ENCODE measurements at regions not wholly inside any gene's neighbourhood (a gene's known extent, or its start where the extent isn't known, plus 50 kb on each side); places are given as distances from the start of the nearest gene placed in this dataset.

DNA sequence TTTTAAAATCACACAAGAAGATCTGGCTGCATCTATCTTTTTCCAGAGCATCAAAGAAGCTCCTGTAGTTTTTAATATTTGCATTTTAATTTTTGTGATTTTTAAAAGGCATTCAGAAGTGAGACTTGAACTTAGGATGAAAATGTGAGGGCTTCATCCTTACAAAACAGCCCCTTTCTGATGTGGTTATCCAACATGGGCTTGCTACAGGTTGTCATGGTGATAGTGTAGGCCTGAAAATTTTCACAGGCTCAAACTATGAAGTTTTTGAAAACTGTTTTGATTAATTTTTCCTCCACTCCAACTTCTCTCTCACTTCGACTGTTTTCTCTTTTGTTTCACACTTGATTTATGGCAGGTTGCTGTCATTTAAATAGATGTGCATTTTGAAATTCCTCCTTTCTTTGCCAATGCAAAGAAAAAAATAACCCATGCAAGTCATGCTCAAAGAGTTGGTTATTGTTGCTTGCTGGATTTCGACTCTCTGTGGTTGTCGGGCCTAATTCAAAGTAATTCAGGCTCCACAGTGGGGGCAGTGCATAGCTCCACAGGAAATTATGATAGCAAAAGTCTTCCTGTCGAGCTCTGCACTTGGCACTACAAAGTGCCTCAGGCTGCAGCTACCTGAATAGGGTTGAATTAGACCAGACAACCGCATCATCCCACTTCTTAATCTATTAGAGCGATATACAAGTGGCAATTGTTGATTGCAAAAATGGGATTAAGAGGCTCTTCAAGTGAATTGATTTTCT, 201.0 kb upstream of the GPR101 start:
- TF ChIP-seq, protein P1, sequence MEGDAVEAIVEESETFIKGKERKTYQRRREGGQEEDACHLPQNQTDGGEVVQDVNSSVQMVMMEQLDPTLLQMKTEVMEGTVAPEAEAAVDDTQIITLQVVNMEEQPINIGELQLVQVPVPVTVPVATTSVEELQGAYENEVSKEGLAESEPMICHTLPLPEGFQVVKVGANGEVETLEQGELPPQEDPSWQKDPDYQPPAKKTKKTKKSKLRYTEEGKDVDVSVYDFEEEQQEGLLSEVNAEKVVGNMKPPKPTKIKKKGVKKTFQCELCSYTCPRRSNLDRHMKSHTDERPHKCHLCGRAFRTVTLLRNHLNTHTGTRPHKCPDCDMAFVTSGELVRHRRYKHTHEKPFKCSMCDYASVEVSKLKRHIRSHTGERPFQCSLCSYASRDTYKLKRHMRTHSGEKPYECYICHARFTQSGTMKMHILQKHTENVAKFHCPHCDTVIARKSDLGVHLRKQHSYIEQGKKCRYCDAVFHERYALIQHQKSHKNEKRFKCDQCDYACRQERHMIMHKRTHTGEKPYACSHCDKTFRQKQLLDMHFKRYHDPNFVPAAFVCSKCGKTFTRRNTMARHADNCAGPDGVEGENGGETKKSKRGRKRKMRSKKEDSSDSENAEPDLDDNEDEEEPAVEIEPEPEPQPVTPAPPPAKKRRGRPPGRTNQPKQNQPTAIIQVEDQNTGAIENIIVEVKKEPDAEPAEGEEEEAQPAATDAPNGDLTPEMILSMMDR (IDR thresholded peaks at IDR 0.05): no peak
- no peak for TF ChIP-seq POLR2A (IDR thresholded peaks at IDR 0.05)
- no peak for TF ChIP-seq POLR2AphosphoS5 (IDR thresholded peaks at IDR 0.05; ENCODE audit: insufficient read depth in 1 of 2, low read depth in 1 of 2)
